ENCODE measurements at regions not wholly inside any gene's neighbourhood (a gene's known extent, or its start where the extent isn't known, plus 50 kb on each side); places are given as distances from the start of the nearest gene placed in this dataset.
"Not testable (repeated sequence)": the region's sequence is repeated elsewhere in the genome, so short reads cannot be mapped to it uniquely, and the experiment has no call there.

DNA sequence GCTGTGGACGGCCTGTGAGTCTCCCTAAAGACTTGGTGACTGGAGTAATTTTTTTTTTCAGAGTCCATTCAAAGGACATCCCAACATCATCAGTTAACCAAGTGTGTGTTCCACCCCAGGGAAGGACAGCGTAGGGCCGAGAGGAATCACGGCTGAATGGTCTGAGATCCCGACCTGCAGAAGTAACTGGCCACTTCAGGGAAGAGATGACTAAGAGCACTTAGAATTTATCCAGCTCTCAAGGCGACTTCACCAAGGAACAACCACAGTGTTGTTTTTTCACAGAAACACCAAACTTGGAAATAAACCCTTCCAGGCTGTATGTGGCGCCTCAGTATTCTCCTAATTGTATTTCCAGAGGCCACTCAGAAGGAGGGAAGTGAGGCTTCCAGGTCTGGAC is 231.6 kb downstream of the FNDC1 start:
- no peak for DNase-seq (ENCODE audit: low read depth)

DNA sequence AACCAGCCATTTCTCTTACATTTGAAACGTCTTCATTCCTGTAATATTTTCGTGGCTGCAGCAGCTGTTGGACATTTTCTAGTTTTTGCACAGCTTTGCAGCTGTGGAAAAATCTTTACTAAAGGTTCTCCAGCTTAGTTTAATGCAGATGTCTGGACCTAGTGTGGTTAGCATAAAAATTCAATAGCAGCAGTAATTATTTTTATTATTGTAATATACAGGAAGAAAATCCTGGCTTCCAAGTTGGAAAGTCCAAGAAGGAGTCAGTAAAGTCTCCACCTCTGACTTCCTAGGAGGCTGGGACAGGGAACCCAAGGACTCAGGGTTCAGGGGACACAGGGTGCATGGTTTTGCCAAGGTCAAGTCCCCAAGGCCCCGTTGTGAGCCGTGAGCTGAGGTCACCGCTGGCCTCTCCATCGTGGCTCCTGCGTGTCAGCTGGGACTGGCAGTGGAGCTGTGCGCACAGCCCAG is 230.6 kb downstream of the FNDC1 start:
- no peak for DNase-seq (ENCODE audit: low read depth)

DNA sequence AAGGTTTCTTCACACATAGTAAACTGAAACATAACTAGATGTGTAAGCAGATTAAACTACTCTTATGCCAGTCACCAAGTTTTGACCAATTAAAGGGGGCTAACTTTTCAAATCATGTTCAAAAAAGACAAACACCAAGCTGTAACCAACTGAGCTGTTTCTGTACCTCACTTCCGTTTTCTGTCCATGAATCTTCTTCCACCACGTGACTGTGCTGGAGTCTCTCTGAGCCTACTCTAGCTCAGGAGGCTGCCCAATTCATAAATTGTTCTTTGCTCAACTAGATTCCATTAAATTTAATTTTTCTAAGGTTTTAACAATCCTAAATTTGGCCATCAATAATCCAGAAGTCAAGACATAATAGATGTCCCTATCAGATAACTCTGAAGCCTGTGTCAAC is 229.4 kb downstream of the FNDC1 start:
- DNase-seq (ENCODE audit: low read depth), result no peak

DNA sequence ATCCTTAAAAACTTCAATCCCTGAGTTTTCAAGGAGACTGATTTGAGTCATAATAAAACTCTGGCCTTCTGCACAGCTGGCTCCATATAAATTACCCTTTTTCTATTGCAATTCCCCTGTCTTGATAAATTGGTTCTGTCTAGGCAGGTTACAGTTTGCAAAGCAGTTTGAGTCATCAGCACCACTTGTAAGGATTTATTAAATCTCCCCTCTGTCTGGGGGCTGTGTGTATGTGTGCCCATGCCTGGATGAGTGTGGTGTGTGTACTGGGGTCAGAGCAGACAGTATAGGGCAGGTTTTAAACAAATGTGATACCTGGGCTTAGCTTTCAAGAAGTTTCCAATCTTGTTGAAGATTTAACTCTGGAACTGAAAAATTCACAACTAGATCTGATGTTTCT is 228.6 kb downstream of the FNDC1 start:
- no peak for DNase-seq (ENCODE audit: low read depth)

DNA sequence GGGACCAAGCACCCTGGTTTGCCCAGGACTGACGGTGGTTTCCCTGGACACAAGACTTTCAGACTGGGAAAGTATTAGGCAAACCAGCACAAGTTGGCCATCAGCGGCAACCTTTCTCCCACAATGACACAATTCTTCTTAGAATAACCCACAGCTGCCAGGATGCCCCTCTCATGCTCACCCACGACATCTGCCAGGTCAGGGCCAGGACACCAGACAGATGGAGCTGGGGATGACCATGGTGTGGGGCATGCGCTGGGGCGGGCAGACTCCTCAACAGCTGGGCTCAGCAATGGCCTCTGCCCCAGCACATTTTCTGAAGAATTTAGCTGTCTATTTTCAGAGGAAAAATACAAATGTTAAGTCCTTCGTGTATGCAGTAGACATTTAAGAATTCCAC is 226.4 kb downstream of the FNDC1 start:
- no peak for DNase-seq (ENCODE audit: low read depth)

DNA sequence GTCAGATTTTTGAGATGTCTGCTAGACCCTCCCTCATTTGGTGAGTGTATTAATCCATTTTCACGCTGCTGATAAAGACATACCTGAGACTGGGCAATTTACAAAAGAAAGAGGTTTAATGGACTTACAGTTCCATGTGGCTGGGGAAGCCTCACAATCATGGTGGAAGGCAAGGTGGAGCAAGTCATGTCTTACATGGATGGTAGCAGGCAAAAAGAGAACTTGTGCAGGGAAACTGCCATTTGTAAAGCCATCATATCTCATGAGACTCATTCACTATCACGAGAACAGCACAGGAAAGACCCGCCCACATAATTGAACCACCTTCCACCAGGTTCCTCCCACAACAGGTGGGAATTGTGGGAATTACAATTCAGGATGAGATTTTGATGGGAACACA is 223.5 kb downstream of the FNDC1 start:
- not testable (repeated sequence) for DNase-seq (ENCODE audit: low read depth)

DNA sequence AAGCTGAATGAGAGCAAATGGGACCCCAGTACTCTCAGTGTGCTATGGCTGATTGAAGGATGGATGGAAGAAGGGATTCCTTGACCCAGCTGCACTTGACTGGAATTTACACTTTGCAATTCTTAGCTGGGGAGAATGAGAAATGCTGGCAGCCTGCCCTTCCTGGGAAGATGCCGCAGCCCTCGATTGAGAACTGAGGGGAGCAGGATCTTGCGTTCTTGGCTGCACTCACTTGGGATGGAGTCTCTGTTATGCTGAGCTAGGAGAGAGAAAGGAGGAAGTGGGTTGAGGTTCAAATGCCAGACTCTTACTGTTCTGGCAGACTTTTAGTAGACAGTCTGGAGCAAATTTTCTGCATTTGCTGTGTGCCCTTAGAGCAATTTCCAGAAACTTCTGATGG is 221.2 kb downstream of the FNDC1 start:
- peak; percentile 55 for DNase-seq (ENCODE audit: low read depth)

DNA sequence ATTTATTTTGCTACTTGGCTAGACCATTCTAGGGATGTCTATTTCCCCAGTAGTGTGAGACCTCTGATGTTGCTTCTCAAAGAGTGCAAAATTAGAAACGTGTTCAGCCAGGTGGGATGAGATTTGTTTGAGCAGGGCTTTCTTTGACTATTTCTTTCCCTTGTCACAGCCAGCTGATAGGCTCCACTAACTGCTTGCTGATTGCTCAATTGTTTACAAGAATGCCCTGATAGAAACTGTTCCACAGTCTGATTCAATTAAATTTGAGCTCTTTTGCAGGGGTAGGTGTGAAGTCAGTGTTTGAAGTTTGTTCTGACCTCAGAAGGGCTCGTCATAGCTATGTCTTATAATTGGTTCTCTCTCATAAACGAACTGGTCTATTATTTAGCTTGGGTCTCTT is 220.5 kb downstream of the FNDC1 start:
- DNase-seq (ENCODE audit: low read depth), result no peak

DNA sequence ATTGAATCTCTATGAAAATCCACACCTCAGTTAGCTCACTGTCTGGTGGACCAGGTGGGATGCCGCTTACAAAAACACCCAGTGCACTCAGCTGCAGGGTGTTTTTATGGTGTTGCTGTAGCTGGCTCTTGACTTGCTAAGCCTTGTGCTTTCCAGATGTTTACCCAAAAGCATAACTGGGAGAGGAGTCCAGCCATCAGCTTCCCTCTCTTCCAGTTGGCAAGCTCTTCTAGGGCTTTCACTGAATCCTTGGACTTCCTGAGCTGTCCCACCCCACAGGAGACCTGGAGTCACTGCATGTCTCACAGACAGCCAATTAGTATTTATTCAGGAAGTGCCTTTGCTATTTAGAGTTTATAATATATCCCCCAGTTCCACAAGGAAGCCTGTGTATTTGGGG is 210.9 kb downstream of the FNDC1 start:
- DNase-seq (ENCODE audit: low read depth), result no peak

DNA sequence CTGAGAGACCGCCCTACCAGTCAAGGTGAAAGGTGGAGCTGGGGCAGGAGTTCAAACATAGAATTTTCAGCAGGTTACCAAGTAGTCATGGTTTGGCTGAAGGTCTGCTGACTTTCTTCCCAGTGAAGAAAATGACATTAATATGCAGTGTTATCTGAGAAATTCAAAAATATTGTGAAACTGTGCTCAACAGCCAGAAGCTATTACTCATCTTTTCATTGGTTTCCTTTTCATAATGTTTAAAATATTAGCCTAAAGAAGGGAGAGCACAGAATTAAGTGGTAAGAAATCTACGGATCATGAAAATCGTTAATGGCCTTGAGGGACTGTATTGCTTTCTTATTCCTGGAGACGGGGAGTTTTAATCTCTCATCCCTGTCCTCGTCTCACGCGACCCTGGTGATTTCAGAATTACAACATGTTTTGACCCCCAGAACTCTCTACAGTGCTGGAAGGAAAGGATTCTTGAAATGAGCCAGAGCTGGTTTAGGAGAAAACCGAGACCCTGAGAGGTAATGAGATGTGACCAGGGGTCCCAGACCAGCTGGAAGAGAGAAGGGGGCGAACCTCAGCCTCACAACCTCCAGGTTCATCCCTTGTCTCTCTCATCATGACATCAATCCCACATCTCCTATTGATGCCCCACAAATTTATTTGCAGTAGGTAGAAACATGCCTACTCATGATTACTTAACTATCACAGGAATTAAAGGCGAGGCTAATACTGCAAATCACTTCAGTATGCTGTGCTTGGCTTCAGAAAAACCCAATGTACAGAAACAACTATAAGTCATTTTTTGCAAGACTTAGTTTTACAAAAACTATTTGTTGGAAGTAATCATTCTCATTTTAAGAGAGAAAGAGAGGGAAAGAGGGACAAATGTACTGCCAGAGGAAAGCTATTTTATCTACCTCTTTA is 209.5 kb downstream of the FNDC1 start:
- DNase-seq (ENCODE audit: low read depth), result peak; percentile 41

DNA sequence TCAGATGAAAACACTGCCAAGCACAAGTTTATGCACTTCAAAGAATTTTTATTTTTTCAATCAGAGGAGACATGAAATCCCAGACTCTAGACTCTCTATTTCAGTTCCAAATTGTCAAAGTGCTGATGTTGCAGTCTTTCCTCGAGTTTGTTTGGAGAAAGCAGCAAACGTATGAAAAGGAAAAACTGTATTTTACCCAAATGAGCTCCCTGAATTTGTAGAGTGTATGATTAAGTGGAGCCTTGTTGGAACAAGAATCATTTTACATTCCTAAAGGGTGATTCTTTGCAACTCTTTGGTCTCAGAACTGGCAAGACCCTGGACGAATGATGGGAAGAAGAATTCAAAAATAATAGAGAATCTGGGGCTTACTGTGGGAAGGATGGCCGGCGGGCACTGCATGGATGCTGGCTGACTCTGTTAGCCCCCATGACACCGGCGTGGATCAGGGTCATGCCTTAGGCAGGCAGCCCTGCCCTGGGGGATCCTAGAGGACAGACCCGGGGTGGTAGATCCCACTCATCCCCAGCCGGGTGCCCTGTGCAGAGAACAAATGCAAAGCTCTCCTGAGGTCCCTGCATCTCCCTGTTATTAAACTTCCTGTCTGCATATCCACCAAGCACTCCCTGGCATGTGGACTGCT is 207.4 kb downstream of the FNDC1 start:
- DNase-seq (ENCODE audit: low read depth), result peak; percentile 80

DNA sequence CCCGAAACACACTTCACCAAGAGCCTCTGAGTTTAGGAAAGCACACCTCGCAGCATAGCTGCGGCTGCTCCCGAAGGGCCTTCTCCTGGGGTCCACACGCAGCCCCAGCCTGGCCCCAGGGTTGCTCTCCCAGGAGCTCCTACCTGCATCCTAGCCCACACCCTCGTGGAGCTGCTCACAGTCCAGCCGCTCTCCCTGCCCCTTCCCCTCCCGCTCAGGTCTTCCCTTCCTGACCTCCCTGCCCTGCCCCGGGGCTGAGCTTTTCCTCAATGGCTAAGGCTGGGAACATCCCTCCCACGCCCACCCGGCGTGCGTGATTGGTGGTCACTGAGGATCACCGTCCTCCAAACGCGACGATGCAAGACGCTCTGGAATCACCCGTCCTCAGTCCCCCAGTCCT is 205.8 kb downstream of the FNDC1 start:
- DNase-seq (ENCODE audit: low read depth), result no peak

DNA sequence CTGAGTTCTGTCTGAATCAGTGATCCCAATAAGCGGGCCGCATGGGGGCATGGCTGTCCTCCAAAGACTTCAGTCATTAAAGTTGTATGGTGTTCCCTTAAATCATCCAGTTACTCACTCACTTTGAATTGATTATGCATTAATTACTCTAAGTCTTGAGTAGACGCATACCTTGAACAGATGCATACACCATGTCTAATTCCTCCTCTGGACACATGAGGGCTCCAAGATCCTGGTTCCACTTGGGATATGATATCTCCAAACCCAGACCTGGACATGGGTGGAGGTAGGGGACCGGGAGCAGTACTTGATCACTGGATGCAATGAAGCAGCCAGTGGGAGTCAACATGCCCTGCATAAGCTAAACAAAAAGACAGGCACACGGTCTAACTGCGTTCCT is 204.5 kb downstream of the FNDC1 start:
- no peak for DNase-seq (ENCODE audit: low read depth)

DNA sequence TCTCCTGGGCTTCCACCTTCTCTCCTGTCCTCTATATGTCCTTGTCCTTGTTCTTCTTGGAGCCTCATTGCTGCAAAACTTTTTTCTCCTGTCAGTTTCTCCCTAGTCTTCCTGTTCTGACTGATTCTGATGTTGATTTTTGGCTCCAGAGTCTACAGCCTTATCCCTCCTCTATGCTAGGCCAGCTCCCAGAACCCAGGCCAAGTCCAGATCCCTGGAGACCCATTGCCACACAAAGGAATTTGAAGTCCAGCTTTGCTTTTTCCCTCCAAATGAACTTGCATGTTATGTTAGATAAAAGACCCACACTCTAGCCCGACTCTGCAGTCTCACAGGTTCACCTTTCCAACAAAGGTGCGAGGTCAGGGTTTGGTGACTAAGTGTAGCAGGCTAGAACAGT is 203.1 kb downstream of the FNDC1 start:
- no peak for DNase-seq (ENCODE audit: low read depth)

DNA sequence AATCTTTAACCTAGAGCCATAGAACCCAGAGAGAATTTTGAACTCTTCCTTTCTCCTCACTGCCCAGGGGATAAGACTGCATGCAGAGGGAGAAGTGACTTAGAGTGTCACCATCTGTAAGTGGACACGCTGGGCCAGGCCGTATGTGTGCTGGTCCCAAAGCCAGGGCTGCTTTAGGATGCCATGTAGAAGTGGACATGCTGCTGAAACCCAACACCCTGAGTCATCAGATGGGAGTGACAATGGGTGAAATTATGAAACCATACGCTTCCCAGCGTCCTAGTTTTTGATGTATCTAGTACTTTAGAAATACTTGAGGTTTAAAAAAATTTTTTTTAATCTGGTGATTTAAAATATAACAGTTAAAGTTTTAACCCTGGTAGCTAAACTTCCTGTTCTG is 191.1 kb downstream of the FNDC1 start:
- peak; percentile 61 for DNase-seq (ENCODE audit: low read depth)

DNA sequence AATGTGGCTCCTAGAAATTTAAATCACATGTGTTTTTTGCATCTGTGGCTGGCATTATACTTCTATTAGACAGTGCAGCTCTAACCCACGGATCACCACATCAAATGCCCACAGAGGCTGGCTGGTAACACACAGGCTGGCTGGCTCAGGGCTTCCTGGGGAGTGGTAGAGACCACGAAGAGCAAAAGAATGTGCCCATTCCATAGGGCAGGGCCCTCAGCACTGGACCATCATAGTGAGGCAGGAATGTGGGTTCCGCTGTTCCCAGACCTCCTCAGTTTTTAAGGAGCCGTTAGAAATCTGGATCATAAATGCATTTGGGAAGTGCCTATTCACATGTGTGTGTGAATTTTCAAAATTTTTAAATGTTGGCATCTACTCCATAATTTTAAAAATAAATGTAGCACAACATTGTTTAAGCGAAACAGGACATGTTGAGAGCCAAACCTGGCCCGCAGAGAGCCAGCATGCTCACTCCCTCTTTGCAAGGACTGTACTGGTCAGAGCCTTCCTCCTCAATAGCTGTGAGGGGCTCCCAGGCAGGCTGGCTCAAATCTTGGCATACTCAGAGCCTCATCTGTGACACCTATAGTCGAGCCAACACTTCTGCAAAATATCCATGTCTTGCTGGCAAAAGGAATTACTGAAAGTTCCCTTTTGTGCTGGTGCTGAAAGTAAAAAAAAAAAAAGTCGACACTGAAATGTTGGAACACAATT is 190.5 kb downstream of the FNDC1 start:
- no peak for DNase-seq (ENCODE audit: low read depth)

DNA sequence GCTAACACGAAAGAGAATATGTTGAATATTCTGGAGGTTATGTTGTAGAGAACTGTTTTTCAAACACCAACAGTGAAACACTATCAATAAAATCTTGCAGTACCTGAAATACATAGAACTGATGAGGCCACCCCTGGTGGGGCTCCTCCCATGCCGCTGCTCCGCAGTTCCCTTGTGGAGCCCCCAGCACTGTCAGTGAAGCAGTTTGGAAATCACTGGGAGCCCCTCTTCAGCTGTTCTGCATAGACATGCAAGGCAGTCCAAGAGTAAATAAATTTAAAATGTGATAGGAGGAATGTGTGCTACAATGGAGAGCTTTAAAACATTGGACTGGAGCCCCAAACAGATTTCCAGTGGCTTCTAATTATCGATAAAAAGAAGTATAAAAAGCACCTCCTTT is 189.4 kb downstream of the FNDC1 start:
- DNase-seq (ENCODE audit: low read depth), result no peak

DNA sequence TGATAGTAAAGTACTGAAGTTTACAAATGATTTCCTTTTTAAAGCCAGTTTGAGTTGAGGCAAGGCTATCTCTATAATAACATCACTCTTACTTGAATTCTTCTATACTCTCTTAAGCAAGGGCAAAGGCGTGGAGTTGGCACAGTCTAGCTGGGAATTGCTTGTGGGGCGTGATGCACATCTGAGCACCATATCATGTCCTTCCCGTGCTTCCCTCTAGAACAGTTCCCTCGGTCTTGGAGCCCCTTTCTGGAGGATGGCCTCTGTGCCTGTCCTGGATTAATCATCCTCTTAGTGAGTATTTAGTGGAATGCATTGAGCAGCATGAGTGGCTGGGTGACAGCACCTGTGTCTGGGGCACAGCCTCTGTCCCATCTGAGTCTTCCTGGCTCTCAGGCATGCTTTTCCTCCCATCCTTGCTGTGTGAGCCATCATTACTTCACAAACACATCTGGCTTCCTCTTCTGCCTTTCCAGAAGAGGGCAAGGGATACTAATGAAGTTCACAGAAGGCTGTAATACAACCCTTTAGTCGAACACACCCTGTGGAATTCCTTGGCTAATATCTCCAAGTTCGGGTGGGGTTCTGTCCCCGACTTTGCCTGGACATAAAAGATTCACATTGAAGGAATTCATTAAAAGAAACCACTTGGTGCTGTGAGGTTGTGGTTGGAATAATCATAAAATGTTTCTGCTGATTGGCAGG is 188.2 kb downstream of the FNDC1 start:
- DNase-seq (ENCODE audit: low read depth), result no peak

DNA sequence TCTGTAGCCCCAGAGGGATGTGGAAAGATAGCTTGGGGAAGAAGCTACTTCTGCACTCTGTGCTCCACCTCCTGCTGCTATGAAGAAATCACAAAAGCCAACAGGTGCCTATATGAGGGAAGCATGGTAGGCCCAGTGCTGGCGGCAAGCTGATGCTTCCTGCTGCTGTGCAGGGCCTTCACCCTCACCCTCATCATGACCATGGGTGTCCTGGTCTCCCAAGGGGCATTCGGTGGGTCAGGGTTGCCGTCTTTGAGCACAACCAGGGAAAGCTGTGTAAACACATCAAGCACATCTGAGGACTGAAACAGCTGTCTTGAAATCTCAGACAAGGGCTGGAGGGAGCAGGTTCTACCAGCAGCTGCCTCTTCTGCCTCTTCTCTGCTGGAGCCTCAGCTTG is 184.0 kb downstream of the FNDC1 start:
- DNase-seq (ENCODE audit: low read depth), result no peak

DNA sequence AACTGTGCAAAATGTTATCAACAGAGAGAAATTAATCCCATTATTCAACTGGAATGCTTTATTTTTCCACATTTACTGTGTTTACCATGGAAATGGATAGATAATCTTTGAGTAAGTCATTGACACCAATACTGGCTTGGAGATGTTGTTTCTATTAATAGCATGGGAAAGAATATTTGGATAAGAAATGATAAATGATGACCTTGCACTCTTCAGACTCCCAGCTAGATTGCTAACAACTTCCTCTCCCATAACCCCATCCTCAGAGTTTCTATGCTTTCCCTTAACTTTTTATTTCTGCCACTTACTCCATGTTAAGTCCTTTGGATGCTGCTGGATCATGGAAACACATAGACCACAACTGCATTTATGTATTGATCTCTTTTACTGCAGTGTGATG is 182.5 kb downstream of the FNDC1 start:
- DNase-seq (ENCODE audit: low read depth), result no peak

DNA sequence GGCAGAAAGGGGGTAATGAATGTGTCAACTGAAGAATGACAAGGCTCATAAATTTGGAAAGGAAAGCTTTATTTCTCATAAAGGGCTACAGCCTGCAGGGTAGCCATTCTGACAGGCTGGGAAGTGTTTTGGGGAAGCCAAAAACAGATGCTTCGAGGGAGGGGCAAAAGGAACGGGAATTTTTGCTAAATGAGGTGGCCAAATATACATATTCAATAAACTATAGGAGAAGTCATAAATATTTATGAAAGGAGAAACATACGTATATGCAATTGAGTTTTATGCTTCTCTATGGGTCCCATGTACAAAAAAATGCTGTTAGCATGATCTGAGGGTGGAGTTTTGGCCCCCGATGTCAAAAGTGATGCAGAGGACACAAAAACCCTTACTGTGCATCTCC is 180.7 kb downstream of the FNDC1 start:
- DNase-seq (ENCODE audit: low read depth), result no peak

DNA sequence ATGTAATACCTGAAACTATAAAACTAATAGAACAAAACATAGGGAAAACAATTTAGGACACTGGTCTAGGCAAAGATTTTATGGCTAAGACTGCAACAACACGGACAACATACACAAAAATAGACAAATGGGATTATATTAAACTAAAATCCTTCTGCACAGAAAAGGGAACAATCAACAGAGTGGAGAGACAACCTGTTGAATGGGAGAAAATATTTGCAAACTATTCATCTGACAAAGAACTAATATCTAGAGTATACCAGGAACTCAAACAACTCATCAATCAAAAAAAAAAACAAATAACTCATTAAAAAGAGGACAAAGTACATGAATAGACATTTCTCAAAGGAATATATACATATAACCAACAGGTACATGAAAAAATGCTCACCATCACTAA is 174.5 kb downstream of the FNDC1 start:
- DNase-seq (ENCODE audit: low read depth), result no peak
